Neural progenitor cell (in vitro differentiated cells): ENCODE measurements at regions not wholly inside any gene's neighbourhood (a gene's known extent, or its start where the extent isn't known, plus 50 kb on each side); places are given as distances from the start of the nearest gene placed in this dataset.

Source experiments
- DNase-seq: peaks from one replicate; pipeline ENCODE4 v3.0.0-alpha.2; 2016; ENCODE audit warnings: low spot score
- H2AFZ ChIP-seq: fragments of 200-600 bp; sonication (generic); replicated peaks from 2 replicates; pipeline ENCODE4 v1.6.1; 2016; ENCODE audit warnings: antibody characterized with exemption
- H3F3A ChIP-seq: fragments of 200-600 bp; sonication (generic); 2 replicates; pipeline ENCODE4 v1.6.1; 2016; ENCODE audit warnings: antibody characterized with exemption, low read depth
- H3K27ac ChIP-seq: fragments of 200-600 bp; sonication (generic); 2 replicates; pipeline ENCODE4 v1.5.1; 2016; ENCODE audit warnings: mild to moderate bottlenecking
- H3K27me3 ChIP-seq: fragments of 200-600 bp; sonication (generic); 2 replicates; pipeline ENCODE4 v1.6.1; 2016; ENCODE audit warnings: mild to moderate bottlenecking, moderate library complexity
- H3K36me3 ChIP-seq: fragments of 200-600 bp; sonication (generic); 2 replicates; pipeline ENCODE4 v1.5.1; 2016
- H3K4me1 ChIP-seq: fragments of 200-600 bp; sonication (generic); 2 replicates; pipeline ENCODE4 v1.6.1; 2016; ENCODE audit warnings: mixed run types
- H3K4me2 ChIP-seq: fragments of 200-600 bp; sonication (generic); 2 replicates; pipeline ENCODE4 v1.6.1; 2016
- H3K4me3 ChIP-seq: fragments of 200-600 bp; sonication (generic); 2 replicates; pipeline ENCODE4 v1.5.1; 2016
- H3K79me2 ChIP-seq: fragments of 200-600 bp; sonication (generic); 2 replicates; pipeline ENCODE4 v1.6.1; 2016; ENCODE audit warnings: low read depth
- H3K9ac ChIP-seq: fragments of 200-600 bp; sonication (generic); 2 replicates; pipeline ENCODE4 v1.6.1; 2016
- H3K9me3 ChIP-seq: fragments of 200-600 bp; sonication (generic); 2 replicates; pipeline ENCODE4 v1.5.1; 2016; ENCODE audit warnings: low read depth
- H4K20me1 ChIP-seq: fragments of 200-600 bp; sonication (generic); 2 replicates; pipeline ENCODE4 v1.6.1; 2016; ENCODE audit warnings: low read depth
- H3K27ac Mint-ChIP-seq: 3 replicates; pipeline ENCODE4 v1.8.0; 2021; ENCODE audit warnings: mixed read lengths
- H3K27me3 Mint-ChIP-seq: 2 replicates; pipeline ENCODE4 v1.8.0; 2022; ENCODE audit warnings: low read depth, mild to moderate bottlenecking, inconsistent platforms, moderate library complexity, mixed read lengths; ENCODE audit not compliant: insufficient read depth
- H3K36me3 Mint-ChIP-seq: 3 replicates; pipeline ENCODE4 v1.8.0; 2021; ENCODE audit warnings: mixed read lengths
- H3K4me1 Mint-ChIP-seq: 3 replicates; pipeline ENCODE4 v1.8.0; 2021; ENCODE audit warnings: mixed read lengths
- H3K4me3 Mint-ChIP-seq: 3 replicates; pipeline ENCODE4 v1.8.0; 2021; ENCODE audit warnings: mild to moderate bottlenecking, moderate library complexity, mixed read lengths
- H3K9me3 Mint-ChIP-seq: 3 replicates; pipeline ENCODE4 v1.8.0; 2020; ENCODE audit warnings: mixed read lengths
- CTCF ChIP-seq: fragments of 200-600 bp; sonication (generic); IDR thresholded peaks from 2 replicates; pipeline ENCODE4 v1.5.1; 2017; ENCODE audit warnings: antibody characterized with exemption, mild to moderate bottlenecking
- EZH2 ChIP-seq: fragments of 200-600 bp; sonication (generic); IDR thresholded peaks from 2 replicates; pipeline ENCODE4 v1.6.1; 2017; ENCODE audit warnings: antibody characterized with exemption, mild to moderate bottlenecking, moderate library complexity
- EZH2phosphoT487 ChIP-seq: fragments of 200-600 bp; sonication (generic); IDR thresholded peaks from 2 replicates; pipeline ENCODE4 v1.6.1; 2017; ENCODE audit warnings: antibody characterized with exemption

- no peaks in the 10 kb centered on the region for H3K27me3 ChIP-seq
- H3K4me1 Mint-ChIP-seq, result peaks cover 6% of the 10 kb centered on the region
- peaks cover 2% of the 10 kb centered on the region for H3K27me3 Mint-ChIP-seq
- no peaks in the 10 kb centered on the region for H3F3A ChIP-seq
- no peak overlapping the region for H3K4me2 ChIP-seq
- H3K9ac ChIP-seq, result no peak overlapping the region
- H3K4me3 ChIP-seq, result no peak overlapping the region
- H3K79me2 ChIP-seq, result no peaks in the 10 kb centered on the region
- H4K20me1 ChIP-seq, result no peaks in the 10 kb centered on the region
- no peak overlapping the region for H3K27ac Mint-ChIP-seq
- no peaks in the 10 kb centered on the region for H3K9me3 Mint-ChIP-seq
- no peak overlapping the region for H3K27ac ChIP-seq
- DNase-seq, result peak; percentile 4
- no peaks in the 10 kb centered on the region for H3K9me3 ChIP-seq
- H3K36me3 ChIP-seq, result no peaks in the 10 kb centered on the region
- peaks cover 6% of the 10 kb centered on the region for H3K4me1 ChIP-seq
- no peak for TF ChIP-seq EZH2
- TF ChIP-seq EZH2phosphoT487, result no peak
- TF ChIP-seq CTCF, result no peak
- no peak overlapping the region for H2AFZ ChIP-seq
- no peaks in the 10 kb centered on the region for H3K36me3 Mint-ChIP-seq
- H3K4me3 Mint-ChIP-seq, result no peak overlapping the region
Measured at GRCh38 chr14:53458368-53458814, 305.3 kb upstream of the DDHD1 start.

- no peaks in the 10 kb centered on the region for H3F3A ChIP-seq
- no peak overlapping the region for H3K4me2 ChIP-seq
- TF ChIP-seq EZH2, result no peak
- no peak for TF ChIP-seq EZH2phosphoT487
- TF ChIP-seq CTCF, result no peak
- Mint-ChIP-seq H3K9me3 (no peaks in the 10 kb centered on the region), H3K4me3 (no peak overlapping the region), H3K27me3 (no peaks in the 10 kb centered on the region), H3K4me1 (peaks cover 6% of the 10 kb centered on the region), H3K27ac (no peak overlapping the region), H3K36me3 (no peaks in the 10 kb centered on the region)
- no peak overlapping the region for H3K4me3 ChIP-seq
- no peaks in the 10 kb centered on the region for H3K79me2 ChIP-seq
- peaks cover under 1% of the 10 kb centered on the region for H3K4me1 ChIP-seq
- H3K9ac ChIP-seq, result no peak overlapping the region
- no peak overlapping the region for H3K27ac ChIP-seq
- no peaks in the 10 kb centered on the region for H3K9me3 ChIP-seq
- DNase-seq, result no peak
- H2AFZ ChIP-seq, result no peak overlapping the region
- H3K36me3 ChIP-seq, result no peaks in the 10 kb centered on the region
- H4K20me1 ChIP-seq, result no peaks in the 10 kb centered on the region
- H3K27me3 ChIP-seq, result no peaks in the 10 kb centered on the region
Measured at GRCh38 chr14:53456931-53457330, 303.8 kb upstream of the DDHD1 start.

GRCh38 chr14:53452005-53452673 lies 299.0 kb upstream of the DDHD1 start:
- Histone ChIP-seq H3K27me3 (no peaks in the 10 kb centered on the region), H3K36me3 (no peaks in the 10 kb centered on the region), H3K9me3 (no peaks in the 10 kb centered on the region), H3K27ac (no peak overlapping the region), H4K20me1 (no peaks in the 10 kb centered on the region), H3K79me2 (no peaks in the 10 kb centered on the region), H3F3A (no peaks in the 10 kb centered on the region), H3K9ac (no peak overlapping the region), H2AFZ (no peak overlapping the region), H3K4me1 (no peaks in the 10 kb centered on the region), H3K4me3 (no peak overlapping the region), H3K4me2 (no peak overlapping the region)
- H3K4me1 Mint-ChIP-seq, result no peaks in the 10 kb centered on the region
- H3K9me3 Mint-ChIP-seq, result no peaks in the 10 kb centered on the region
- no peaks in the 10 kb centered on the region for H3K36me3 Mint-ChIP-seq
- no peak for TF ChIP-seq EZH2
- no peak for TF ChIP-seq CTCF
- no peak for TF ChIP-seq EZH2phosphoT487
- peaks cover 2% of the 10 kb centered on the region for H3K27me3 Mint-ChIP-seq
- no peak overlapping the region for H3K27ac Mint-ChIP-seq
- no peak overlapping the region for H3K4me3 Mint-ChIP-seq
- no peak for DNase-seq
